PC-9 (cell line): ENCODE measurements at regions not wholly inside any gene's neighbourhood (a gene's known extent, or its start where the extent isn't known, plus 50 kb on each side); places are given as distances from the start of the nearest gene placed in this dataset.

ENCODE experiments used
- BruUV-seq: library from RNA; stranded (reverse); fragments of 400-500 nt; replicated peaks from 2 replicates; lab custom pipeline; 2021; lab: Mats Ljungman, UMichigan
- CTCF ChIA-PET: fragments of 300-600 bp; sonication (Branson Sonifier 250); formaldehyde crosslinking; loops from one replicate; lab custom pipeline; 2022; ENCODE audit warnings: antibody characterized with exemption; lab: Charles Lee
- POLR2A ChIA-PET: fragments of 300-600 bp; sonication (Branson Sonifier 250); formaldehyde crosslinking; loops from one replicate; lab custom pipeline; 2022; ENCODE audit warnings: antibody characterized with exemption; ENCODE audit not compliant: unreplicated experiment; lab: Charles Lee
- DNase-seq, 2 experiments: peaks; one replicate each; pipeline versions ENCODE4 v3.0.0 to v3.0.0-alpha.2; 2015 to 2022; ENCODE audit warnings: mixed read lengths in 1 of 2
- H2AFZ ChIP-seq: fragments of 200-600 bp; sonication (generic); 2 replicates; pipeline ENCODE4 v1.8.1; 2017; ENCODE audit warnings: antibody characterized with exemption
- H3F3A ChIP-seq: fragments of 200-600 bp; sonication (generic); 2 replicates; pipeline ENCODE4 v1.8.1; 2017; ENCODE audit warnings: antibody characterized with exemption, mild to moderate bottlenecking, low read depth; ENCODE audit not compliant: insufficient read depth
- H3K27ac ChIP-seq: fragments of 200-600 bp; sonication (generic); 2 replicates; pipeline ENCODE4 v1.6.1; 2016; ENCODE audit warnings: mixed run types
- H3K27me3 ChIP-seq: fragments of 200-600 bp; sonication (generic); 2 replicates; pipeline ENCODE4 v1.6.1; 2016; ENCODE audit warnings: low read depth, mixed run types; ENCODE audit not compliant: insufficient read depth
- H3K36me3 ChIP-seq: fragments of 200-600 bp; sonication (generic); 2 replicates; pipeline ENCODE4 v1.6.1; 2016; ENCODE audit warnings: low read depth, mixed run types
- H3K4me1 ChIP-seq: fragments of 200-600 bp; sonication (generic); replicated peaks from 2 replicates; pipeline ENCODE4 v1.6.1; 2016; ENCODE audit warnings: mixed run types; ENCODE audit not compliant: insufficient read depth
- H3K4me2 ChIP-seq: fragments of 200-600 bp; sonication (generic); 2 replicates; pipeline ENCODE4 v1.6.1; 2017; ENCODE audit warnings: mixed run types
- H3K4me3 ChIP-seq: fragments of 200-600 bp; sonication (generic); 2 replicates; pipeline ENCODE4 v1.6.1; 2016; ENCODE audit warnings: mixed run types
- H3K79me2 ChIP-seq: fragments of 200-600 bp; sonication (generic); 2 replicates; pipeline ENCODE4 v1.6.1; 2017; ENCODE audit warnings: low read depth, mixed run types
- H3K9me2 ChIP-seq: fragments of 200-600 bp; sonication (generic); 2 replicates; pipeline ENCODE4 v1.8.1; 2017; ENCODE audit warnings: mild to moderate bottlenecking; ENCODE audit not compliant: insufficient read depth
- H3K9me3 ChIP-seq: fragments of 200-600 bp; sonication (generic); 2 replicates; pipeline ENCODE4 v1.8.1; 2016; ENCODE audit warnings: low read depth; ENCODE audit not compliant: insufficient read depth
- H4K20me1 ChIP-seq: fragments of 200-600 bp; sonication (generic); 2 replicates; pipeline ENCODE4 v1.8.1; 2017; ENCODE audit not compliant: insufficient read depth
- CTCF ChIP-seq: fragments of 200-600 bp; sonication (generic); conservative IDR thresholded peaks from 2 replicates; pipeline ENCODE4 v1.6.1; 2017; ENCODE audit warnings: mixed run types, antibody characterized with exemption, mild to moderate bottlenecking, moderate library complexity
- EZH2 ChIP-seq: fragments of 200-600 bp; sonication (generic); IDR thresholded peaks from 2 replicates; pipeline ENCODE4 v1.8.0; 2017; ENCODE audit warnings: antibody characterized with exemption, low read depth
- intact Hi-C: fragments of 100-400 bp; cut with micrococcal nuclease; formaldehyde crosslinking; loops from one replicate; pipeline ENCODE4 v1.10.0; 2022; ENCODE audit not compliant: unreplicated experiment

- peaks cover 24% of the 10 kb centered on the region for H3K4me1 ChIP-seq
- intact Hi-C loops = no loop called here
- H3K36me3 ChIP-seq = no peaks in the 10 kb centered on the region
- H3K79me2 ChIP-seq = no peaks in the 10 kb centered on the region
- CTCF ChIA-PET = no interaction called here
- no peaks in the 10 kb centered on the region for H3K9me3 ChIP-seq
- no peak overlapping the region for H2AFZ ChIP-seq
- no peaks in the 10 kb centered on the region for H4K20me1 ChIP-seq
- peaks cover 8% of the 10 kb centered on the region for H3F3A ChIP-seq
- no peak overlapping the region for H3K4me2 ChIP-seq
- no peak for DNase-seq
- H3K27ac ChIP-seq = no peak overlapping the region
- no TSS peak for BruUV-seq
- POLR2A ChIA-PET = no interaction called here
- no peak for TF ChIP-seq CTCF
- H3K4me3 ChIP-seq = no peak overlapping the region
- no peaks in the 10 kb centered on the region for H3K9me2 ChIP-seq
- H3K27me3 ChIP-seq = no peaks in the 10 kb centered on the region
These were observed 315.1 kb downstream of the NR4A2 start for GRCh38 chr2:156017341-156017885.

- POLR2A ChIA-PET = no interaction called here
- no peaks in the 10 kb centered on the region for H3K4me1 ChIP-seq
- H3K9me3 ChIP-seq = no peaks in the 10 kb centered on the region
- H3K4me2 ChIP-seq = no peak overlapping the region
- H4K20me1 ChIP-seq = no peaks in the 10 kb centered on the region
- no peaks in the 10 kb centered on the region for H3K9me2 ChIP-seq
- H3K27me3 ChIP-seq = no peaks in the 10 kb centered on the region
- intact Hi-C loops = no loop called here
- H3K79me2 ChIP-seq = no peaks in the 10 kb centered on the region
- H3K4me3 ChIP-seq = no peak overlapping the region
- H3F3A ChIP-seq = no peaks in the 10 kb centered on the region
- no TSS peak for BruUV-seq
- H2AFZ ChIP-seq = no peak overlapping the region
- CTCF ChIA-PET = no interaction called here
- TF ChIP-seq EZH2 (no peak), CTCF (no peak)
- DNase-seq = no peak
- no peaks in the 10 kb centered on the region for H3K36me3 ChIP-seq
- no peak overlapping the region for H3K27ac ChIP-seq
These were observed 323.2 kb downstream of the NR4A2 start for GRCh38 chr2:156009293-156009692.

GRCh38 chr2:156006721-156007618, 325.6 kb downstream of the NR4A2 start:
- intact Hi-C loops = no loop called here
- Histone ChIP-seq H4K20me1 (no peaks in the 10 kb centered on the region), H3K4me1 (no peaks in the 10 kb centered on the region), H3K36me3 (no peaks in the 10 kb centered on the region), H3K4me3 (no peak overlapping the region), H3K4me2 (no peak overlapping the region), H3F3A (no peaks in the 10 kb centered on the region), H2AFZ (no peak overlapping the region), H3K9me2 (no peaks in the 10 kb centered on the region), H3K27me3 (no peaks in the 10 kb centered on the region), H3K9me3 (no peaks in the 10 kb centered on the region), H3K79me2 (no peaks in the 10 kb centered on the region), H3K27ac (no peak overlapping the region)
- BruUV-seq = no TSS peak
- ChIA-PET CTCF (no interaction called here), POLR2A (no interaction called here)
- DNase-seq = no peak
- no peak for TF ChIP-seq CTCF
- TF ChIP-seq EZH2 = no peak
